GM18867 (cell line): ENCODE measurements at regions not wholly inside any gene's neighbourhood (a gene's known extent, or its start where the extent isn't known, plus 50 kb on each side); places are given as distances from the start of the nearest gene placed in this dataset.

Source experiments
- ATAC-seq: cut with Tn5 transposase; IDR thresholded peaks from one replicate; pipeline ENCODE4 v1.9.1; 2021; ENCODE audit warnings: mild to moderate bottlenecking, moderate library complexity; ENCODE audit not compliant: unreplicated experiment

DNA sequence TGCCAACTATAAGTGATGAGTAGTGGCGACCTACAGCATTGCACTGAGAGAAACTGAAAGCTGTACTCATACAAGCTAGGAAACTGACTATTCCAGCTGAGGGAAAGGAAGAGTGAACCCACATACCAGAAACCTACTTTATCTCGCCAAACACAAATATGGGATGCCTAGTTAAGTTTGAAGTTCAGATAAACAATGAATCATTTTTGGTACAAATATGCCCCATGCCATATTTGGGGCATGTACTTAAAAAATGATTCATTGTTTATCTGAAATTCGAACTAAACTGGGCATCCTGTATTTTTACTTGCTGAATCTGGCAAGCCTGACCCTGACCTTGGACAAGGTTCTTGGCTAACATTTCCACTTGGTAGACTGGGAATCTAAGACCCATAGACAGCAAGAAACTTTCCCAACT, 527.8 kb upstream of the PSMD7 start:
- ATAC-seq, result no peak

DNA sequence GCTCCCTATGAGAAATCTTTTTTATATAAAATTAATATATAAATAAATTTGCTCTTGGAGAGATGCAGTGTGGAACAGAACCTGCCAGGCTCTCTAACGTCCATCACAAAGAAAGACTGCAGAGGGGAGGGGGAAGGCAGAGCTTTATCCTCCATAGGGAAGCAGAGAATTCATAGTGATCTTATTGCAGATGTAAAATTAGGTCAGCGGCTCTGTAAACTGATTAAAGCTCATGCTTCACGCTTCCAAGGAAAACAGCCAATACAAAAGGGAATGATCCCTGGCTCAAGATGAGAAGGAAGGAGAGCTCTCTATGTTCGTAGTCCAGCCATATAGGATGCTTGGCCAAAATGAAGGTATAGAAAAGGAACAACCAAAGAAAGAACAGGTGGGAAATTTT, 532.3 kb upstream of the PSMD7 start:
- no peak for ATAC-seq

DNA sequence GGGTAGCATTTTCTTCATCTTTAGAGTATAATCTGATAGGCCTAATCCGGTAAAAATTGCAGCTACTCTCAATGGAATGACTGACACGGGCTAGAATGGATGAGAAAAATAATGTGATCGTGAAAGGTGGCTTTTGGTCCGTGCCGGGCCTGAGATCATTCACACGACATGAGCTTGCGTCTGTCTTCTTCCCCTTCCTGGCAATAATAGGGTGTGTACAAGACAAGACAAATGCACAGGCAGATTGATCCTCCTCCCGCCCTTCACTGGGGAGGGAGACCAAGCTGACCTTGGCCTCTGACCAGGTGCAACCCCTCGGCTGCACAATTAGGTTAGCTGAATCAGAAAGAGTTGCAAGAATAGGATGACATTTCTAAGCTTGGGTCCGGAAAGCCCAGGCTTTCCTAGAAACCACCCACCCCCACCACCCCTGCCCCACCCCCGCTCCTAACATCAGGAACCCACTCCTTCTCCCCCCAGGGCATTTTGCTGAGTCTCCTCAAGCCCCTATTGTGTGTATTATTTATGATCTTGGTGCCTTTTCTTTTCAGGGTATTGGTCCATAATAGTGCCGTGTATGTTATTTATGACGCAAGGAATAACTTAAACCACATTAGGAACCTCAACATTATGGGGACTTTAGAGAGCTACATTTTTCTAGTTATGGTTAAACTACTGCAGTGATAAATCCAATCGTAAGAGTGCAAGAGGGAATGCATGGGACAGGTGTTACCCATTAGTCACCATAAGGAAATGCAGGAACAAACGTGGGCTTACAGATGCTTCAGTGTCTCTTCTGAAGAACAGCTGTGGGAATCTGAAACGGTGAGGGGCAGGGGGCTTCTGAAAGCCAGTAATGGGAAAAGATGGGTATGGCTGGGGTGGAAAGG, 540.1 kb upstream of the PSMD7 start:
- no peak for ATAC-seq

DNA sequence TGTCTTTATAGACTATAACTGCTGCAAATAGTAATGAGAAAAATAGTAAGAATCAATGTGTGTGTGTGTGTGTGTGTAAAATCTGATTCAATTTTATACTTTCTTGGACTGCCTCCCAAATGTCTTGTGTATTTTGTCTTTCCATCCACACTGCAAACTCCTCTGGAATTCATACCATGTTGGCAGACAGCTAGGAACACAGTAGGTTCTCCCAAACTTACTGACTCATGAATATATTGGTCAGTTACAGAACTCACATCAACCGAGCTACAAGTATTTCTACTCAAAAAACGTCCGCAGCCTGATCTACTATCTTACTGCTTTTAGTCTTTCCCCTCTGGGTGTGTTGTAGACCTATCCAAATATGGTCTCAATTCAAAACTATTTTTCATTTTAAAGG, 542.7 kb upstream of the PSMD7 start:
- no peak for ATAC-seq

- ATAC-seq, result no peak
These were observed 546.0 kb upstream of the PSMD7 start for GRCh38 chr16:73750639-73751038.

DNA sequence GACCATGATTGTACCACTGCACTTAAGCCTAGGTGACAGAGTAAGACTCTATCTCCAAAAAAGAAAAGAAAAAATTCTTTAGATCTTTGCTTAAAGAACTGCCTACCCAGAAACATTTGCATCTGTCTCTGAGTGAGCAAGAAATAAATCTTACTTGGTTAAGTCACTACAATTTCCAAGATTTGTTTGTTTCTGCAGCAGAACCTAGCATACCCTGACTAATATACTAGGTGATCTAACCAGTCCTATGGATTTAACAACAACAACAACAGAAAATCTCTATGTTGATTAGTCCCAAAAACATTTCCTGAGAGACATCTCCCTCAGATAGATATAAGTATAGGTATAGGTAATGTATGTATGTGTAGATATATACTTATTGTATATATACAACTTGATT, 549.3 kb upstream of the PSMD7 start:
- no peak for ATAC-seq

GRCh38 chr16:73746554-73746953, 550.1 kb upstream of the PSMD7 start:
- no peak for ATAC-seq

- no peak for ATAC-seq
These were observed 552.7 kb upstream of the PSMD7 start for GRCh38 chr16:73743665-73744496.

- ATAC-seq, result no peak
These were observed 557.4 kb upstream of the PSMD7 start for GRCh38 chr16:73739049-73739769.

DNA sequence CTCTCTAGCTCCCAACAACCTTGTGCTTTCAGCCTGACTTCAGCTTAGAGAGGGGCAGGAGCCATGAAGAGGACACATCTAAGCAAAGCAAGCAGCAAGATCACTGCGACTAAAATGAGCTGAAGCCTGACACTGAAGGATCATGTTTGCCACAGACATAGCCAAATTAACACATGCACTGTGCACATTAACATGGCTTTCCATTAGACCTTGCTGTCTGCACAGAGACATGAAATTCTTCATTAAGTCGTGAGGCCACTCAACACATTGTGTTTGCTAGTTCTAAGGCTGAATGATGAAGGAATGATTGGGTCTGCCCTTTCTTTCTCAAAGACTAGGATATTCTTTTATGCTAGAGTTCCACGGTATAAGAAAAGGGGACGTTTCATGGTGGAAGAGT, 558.3 kb upstream of the PSMD7 start:
- ATAC-seq, result no peak

GRCh38 chr16:73737637-73738036, 559.0 kb upstream of the PSMD7 start:
- ATAC-seq, result no peak

- ATAC-seq, result no peak
These were observed 560.7 kb upstream of the PSMD7 start for GRCh38 chr16:73735954-73736353.

GRCh38 chr16:73735018-73735417, 561.6 kb upstream of the PSMD7 start:
- ATAC-seq, result peak; percentile 63

GRCh38 chr16:73732681-73733080, 563.9 kb upstream of the PSMD7 start:
- ATAC-seq, result no peak

DNA sequence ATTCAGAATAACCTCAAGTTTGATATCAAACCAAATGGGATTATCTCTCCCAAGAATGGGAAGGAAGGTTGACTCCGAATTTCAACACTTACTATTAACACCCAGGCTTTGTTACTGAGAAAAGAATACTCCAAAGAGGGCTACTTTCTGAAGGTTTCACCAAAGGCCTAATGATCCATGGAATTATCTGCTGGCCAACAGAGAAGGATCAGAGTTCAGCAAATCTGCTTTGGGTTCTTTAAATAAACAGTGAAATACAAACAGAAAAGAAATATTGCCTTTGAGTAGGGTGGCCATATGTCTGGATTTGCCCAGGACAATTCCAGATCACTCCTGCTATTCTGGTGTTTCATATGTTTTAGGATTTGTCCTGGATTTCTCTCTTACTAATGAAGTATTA, 564.5 kb upstream of the PSMD7 start:
- ATAC-seq, result no peak

DNA sequence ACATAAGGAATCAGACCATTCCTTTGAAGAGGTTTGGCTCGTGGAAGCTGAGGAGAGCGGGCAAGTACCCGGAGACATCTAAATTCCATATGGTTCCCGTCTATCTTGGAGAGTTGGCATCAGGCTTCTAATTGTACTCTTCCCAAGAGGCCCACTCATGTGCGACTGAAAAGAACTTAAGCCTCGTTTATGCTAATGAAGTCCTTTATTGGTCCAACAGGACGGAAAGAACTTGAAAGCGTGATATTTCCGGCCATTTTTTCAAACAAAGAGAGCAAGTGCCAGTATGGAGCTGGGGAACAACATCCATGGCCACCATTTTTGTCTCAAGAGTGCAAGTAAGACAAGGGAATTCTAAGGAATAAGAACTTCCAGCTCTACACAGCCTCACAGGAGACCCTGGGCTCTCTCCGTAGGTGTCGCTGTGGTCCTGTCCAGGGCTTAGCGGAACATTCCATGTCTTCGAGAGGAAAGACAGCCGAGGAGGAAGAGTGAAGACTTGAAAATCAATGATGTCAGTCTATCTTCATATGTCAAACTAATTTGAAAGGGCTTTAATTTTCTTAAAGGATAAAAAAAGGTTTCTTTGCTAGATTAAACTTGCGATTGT, 566.0 kb upstream of the PSMD7 start:
- ATAC-seq, result no peak

DNA sequence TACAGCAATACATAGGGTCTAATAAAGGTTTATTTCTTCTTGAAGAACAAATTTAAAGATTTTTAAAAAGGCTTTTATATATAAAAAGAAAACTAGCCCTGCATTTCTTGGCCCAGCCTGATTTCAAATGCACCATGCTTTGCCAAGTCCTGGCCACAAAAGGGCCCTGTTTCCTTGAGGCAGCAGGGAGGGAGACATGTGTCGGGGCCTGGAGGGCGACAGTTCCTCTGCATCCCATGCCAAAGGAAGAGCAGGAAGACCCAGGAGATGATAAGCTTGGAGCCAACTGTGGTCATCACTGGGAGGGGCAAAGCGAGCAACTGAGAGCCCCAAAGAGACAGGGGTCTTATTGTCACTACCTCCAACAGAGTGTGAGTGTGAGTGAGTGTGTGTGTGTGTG, 571.5 kb upstream of the PSMD7 start:
- ATAC-seq, result no peak

- ATAC-seq, result no peak
These were observed 572.1 kb upstream of the PSMD7 start for GRCh38 chr16:73724503-73724902.

DNA sequence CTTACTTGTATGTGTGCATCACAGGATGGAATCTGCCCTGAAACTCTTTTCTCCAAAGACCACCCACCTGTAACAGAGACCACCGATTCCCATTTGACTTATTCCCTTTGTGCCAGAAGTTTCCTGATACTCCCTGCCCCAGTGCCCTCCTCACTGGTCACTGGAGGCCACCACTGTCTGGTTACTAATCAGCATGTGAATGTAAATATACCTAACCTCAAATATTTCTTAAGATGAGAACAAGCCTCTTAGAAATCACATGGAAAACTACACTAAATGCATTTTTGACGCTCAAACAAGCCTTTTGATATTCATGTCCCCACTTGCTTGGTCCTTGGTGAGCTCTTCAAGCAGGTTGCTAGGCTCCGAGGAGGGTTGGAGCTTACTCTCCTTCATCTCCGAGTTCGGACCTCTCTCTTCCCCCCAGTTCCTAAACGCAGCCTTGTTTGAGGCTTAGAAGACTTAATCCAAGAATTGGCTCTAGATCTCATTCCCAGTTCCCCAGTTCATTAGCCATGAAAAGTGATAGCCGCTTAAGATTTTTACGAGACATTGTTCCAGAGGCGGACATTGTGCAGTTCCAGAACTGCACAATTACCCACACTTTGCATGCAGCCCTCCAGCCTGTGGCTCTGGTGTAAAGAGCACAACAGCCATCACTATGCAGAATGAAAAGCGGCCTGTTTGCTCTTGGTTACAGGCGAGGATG, 579.2 kb upstream of the PSMD7 start:
- no peak for ATAC-seq

GRCh38 chr16:73714976-73715375, 581.6 kb upstream of the PSMD7 start:
- ATAC-seq, result peak; percentile 67
